Stimulated activated CD4-positive, alpha-beta T cell treated with anti-CD3 and anti-CD28 coated beads, TNF-alpha, amount 100 ng/mL, for 1 hour (primary cell): ENCODE measurements at regions not wholly inside any gene's neighbourhood (a gene's known extent, or its start where the extent isn't known, plus 50 kb on each side); places are given as distances from the start of the nearest gene placed in this dataset.
"Not testable (repeated sequence)": the region's sequence is repeated elsewhere in the genome, so short reads cannot be mapped to it uniquely, and the experiment has no call there.

Experiments
- DNase-seq, 3 donors: peaks; one replicate each; pipeline ENCODE4 v3.0.0-alpha.2; 2020; ENCODE audit warnings: low read depth in 3 of 3, low spot score in 1 of 3

GRCh38 chr20:26373066-26373465, 676.4 kb upstream of the ZNF337 start:
- not testable (repeated sequence) for DNase-seq

- DNase-seq: no peak
Observed at GRCh38 chr20:26354511-26354910, 657.9 kb upstream of the ZNF337 start.

- DNase-seq: no peak
Observed at GRCh38 chr20:26347396-26347795, 650.7 kb upstream of the ZNF337 start.

GRCh38 chr20:26340460-26341065, 643.9 kb upstream of the ZNF337 start:
- not testable (repeated sequence) for DNase-seq

GRCh38 chr20:26324177-26324576, 627.5 kb upstream of the ZNF337 start:
- no peak for DNase-seq

- DNase-seq: no peak
Observed at GRCh38 chr20:26315054-26315453, 618.4 kb upstream of the ZNF337 start.

GRCh38 chr20:26309720-26310119, 613.1 kb upstream of the ZNF337 start:
- DNase-seq: not testable (repeated sequence)

GRCh38 chr20:26308961-26309360, 612.3 kb upstream of the ZNF337 start:
- DNase-seq: no peak

DNA sequence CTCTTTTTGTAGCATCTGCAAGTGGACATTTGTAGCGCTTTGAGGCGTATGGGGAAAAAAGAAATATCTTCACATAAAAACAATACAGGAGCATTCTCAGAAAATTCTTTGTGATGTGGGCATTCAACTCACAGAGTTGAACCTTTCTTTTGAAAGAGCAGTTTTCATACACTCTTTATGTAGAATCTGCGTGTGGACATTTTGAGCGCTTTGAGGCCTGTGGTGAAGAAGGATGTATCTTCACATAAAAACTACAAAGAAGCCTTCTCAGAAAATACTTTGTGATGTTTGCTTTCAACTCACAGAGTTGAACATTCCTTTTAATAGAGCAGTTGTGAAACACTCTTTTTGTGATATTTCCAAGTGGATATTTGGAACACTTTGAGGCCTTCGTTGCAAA, 598.4 kb upstream of the ZNF337 start:
- DNase-seq: no peak

DNA sequence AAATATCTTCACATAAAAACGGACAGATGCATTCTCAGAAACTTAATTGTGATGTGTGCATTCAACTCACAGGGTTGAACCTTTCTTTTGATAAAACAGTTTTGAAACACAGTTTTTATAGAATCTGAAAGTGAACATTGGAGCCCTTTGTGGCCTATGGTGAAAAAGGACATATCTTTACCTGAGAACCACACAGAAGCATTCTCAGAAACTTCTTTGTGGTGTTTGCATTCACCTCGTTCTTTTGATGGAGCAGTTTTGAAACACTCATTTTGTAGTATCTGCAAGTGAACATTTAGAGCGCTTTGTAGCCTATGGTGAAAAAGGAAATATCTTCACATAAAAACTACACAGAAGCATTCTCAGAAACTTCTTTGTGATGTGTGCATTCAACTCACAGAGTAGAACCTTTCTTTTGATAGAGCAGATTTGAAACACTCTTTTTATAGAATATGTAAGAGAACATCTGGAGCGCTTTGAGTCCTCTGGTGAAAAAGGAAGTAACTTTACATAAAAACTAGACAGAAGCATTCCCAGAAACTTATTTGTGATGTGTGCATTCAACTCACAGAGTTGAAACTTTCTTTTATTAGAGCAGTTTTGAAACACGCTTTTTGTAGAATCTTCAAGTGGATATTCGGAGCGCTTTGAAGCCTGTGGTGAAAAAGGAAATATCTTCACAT, 591.9 kb upstream of the ZNF337 start:
- DNase-seq: not testable (repeated sequence)

GRCh38 chr20:26279238-26279637, 582.6 kb upstream of the ZNF337 start:
- DNase-seq: no peak

DNA sequence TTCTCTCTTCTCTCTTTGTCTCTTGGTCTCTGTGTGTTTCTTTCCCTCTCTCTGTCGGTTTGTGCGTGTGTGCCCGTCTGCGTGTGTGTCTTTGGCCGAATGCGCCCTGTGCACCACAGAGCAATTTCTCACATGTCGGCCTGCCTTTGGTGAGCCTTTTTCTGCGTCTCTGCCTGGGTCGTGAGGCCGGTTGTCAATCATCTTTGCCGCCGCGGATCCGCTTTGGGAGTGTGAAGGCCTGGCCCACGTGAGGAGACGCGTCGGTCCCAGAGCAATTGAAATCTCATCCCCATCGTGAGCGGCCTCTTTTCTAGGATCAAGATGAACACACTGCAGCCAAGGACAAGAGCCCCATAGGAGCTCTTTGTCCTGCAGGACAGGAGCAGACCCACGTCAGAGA, 580.7 kb upstream of the ZNF337 start:
- DNase-seq: no peak

- no peak for DNase-seq
Observed at GRCh38 chr20:26276554-26277210, 580.0 kb upstream of the ZNF337 start.

- DNase-seq: not testable (repeated sequence)
Observed at GRCh38 chr20:26268762-26269161, 572.1 kb upstream of the ZNF337 start.

GRCh38 chr20:26260925-26261324, 564.3 kb upstream of the ZNF337 start:
- not testable (repeated sequence) for DNase-seq

GRCh38 chr20:26252311-26252975, 555.8 kb upstream of the ZNF337 start:
- not testable (repeated sequence) for DNase-seq

DNA sequence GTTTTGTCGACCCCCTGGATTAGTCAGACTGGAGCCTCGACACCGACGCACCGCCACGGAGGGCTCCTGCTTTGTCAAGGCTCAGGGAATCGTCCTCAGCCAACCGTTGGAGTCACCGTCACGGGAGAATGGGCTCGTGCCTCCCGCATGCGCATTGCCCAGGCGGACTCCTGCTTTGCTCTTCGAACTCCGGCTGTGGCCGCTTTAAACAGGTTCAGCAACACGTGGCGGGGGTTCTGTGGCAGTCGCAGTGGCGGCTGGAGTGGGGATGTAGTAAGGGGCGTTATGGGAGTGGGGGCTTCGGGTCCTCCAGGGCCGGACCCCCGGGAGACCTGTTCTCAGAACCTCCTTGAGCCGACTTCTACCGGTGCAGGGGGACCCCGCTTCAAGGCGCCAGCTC, 554.7 kb upstream of the ZNF337 start:
- DNase-seq: not testable (repeated sequence)

GRCh38 chr20:26250249-26251114, 553.8 kb upstream of the ZNF337 start:
- not testable (repeated sequence) for DNase-seq

DNA sequence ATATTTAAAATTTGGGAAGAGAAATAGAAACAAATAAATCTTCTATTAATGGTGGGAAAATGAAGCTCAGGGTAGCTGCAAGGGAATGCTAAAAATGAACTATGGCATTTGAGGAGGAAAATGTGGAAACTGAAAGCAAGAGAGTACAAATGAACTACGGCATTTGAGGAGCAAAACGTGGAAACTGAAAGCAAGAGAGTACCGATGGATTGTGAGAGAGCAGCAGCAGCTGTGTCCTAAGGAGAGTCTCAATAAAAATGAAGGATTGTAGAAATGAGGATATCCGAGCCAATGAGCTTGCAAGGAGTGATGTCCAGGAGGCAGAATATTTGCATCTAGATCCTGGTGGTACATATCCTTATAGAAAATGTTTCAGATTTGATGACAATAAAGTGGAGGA, 547.1 kb upstream of the ZNF337 start:
- DNase-seq: no peak

DNA sequence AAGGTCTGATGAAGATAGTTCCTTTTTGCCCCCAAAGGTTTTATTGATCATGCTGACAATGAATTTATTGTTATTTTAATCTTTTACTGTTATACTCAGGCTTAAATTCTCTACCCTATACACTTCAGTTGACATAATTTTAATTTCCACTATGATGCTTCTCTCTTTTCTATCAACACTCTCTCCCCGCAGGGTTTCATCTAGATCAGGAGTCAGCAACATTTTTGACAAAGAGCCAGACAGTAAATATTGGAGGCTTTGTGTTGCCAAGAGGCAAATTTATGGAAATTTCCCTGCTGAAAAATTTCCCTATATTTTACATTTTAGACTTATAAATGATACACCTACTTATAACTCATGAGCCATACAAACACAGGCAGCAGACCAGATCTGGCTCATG, 524.0 kb upstream of the ZNF337 start:
- not testable (repeated sequence) for DNase-seq

GRCh38 chr20:26219546-26219945, 522.9 kb upstream of the ZNF337 start:
- DNase-seq: not testable (repeated sequence)
